GM23338 (cell line): ENCODE measurements at regions not wholly inside any gene's neighbourhood (a gene's known extent, or its start where the extent isn't known, plus 50 kb on each side); places are given as distances from the start of the nearest gene placed in this dataset.

ENCODE experiments used
- EZH2 ChIP-seq: fragments of 200-600 bp; sonication (generic); IDR thresholded peaks from one replicate; pipeline ENCODE4 v1.8.0; 2017; ENCODE audit warnings: antibody characterized with exemption, mild to moderate bottlenecking, low read depth; ENCODE audit not compliant: unreplicated experiment
- EZH2phosphoT487 ChIP-seq: fragments of 200-600 bp; sonication (generic); IDR thresholded peaks from one replicate; pipeline ENCODE4 v1.8.1; 2018; ENCODE audit warnings: antibody characterized with exemption; ENCODE audit not compliant: unreplicated experiment
- JUNB ChIP-seq: IDR thresholded peaks from one replicate; pipeline ENCODE4 v1.6.1; 2016; ENCODE audit warnings: antibody characterized with exemption; ENCODE audit not compliant: unreplicated experiment
- POLR2AphosphoS5 ChIP-seq: IDR thresholded peaks from 2 replicates; pipeline ENCODE4 v1.6.1; 2016; ENCODE audit warnings: antibody characterized with exemption, low read depth
- STAT1 ChIP-seq: IDR thresholded peaks from one replicate; pipeline ENCODE4 v1.6.1; 2016; ENCODE audit warnings: antibody characterized with exemption; ENCODE audit not compliant: unreplicated experiment
- ZNF331 ChIP-seq: fragments of 250-450 bp; sonication (Bioruptor Pico); IDR thresholded peaks from 2 replicates; pipeline ENCODE4 v1.5.0; 2020; ENCODE audit warnings: low read depth, mild to moderate bottlenecking, moderate library complexity
- ZNF462 ChIP-seq: fragments of 250-450 bp; sonication (Bioruptor Pico); IDR thresholded peaks from 2 replicates; pipeline ENCODE4 v1.5.0; 2020; ENCODE audit warnings: mild to moderate bottlenecking, moderate library complexity
- TF ChIP-seq, protein P1 (sequence below): IDR thresholded peaks from one replicate; pipeline ENCODE4 v1.6.1; 2018; ENCODE audit warnings: antibody characterized with exemption; ENCODE audit not compliant: unreplicated experiment

- TF ChIP-seq ZNF462 (CRISPR knock-in tag) (no peak), ZNF331 (no peak), EZH2 (no peak), JUNB (no peak), STAT1 (no peak), POLR2AphosphoS5 (no peak), EZH2phosphoT487 (no peak)
- TF ChIP-seq, protein P1, sequence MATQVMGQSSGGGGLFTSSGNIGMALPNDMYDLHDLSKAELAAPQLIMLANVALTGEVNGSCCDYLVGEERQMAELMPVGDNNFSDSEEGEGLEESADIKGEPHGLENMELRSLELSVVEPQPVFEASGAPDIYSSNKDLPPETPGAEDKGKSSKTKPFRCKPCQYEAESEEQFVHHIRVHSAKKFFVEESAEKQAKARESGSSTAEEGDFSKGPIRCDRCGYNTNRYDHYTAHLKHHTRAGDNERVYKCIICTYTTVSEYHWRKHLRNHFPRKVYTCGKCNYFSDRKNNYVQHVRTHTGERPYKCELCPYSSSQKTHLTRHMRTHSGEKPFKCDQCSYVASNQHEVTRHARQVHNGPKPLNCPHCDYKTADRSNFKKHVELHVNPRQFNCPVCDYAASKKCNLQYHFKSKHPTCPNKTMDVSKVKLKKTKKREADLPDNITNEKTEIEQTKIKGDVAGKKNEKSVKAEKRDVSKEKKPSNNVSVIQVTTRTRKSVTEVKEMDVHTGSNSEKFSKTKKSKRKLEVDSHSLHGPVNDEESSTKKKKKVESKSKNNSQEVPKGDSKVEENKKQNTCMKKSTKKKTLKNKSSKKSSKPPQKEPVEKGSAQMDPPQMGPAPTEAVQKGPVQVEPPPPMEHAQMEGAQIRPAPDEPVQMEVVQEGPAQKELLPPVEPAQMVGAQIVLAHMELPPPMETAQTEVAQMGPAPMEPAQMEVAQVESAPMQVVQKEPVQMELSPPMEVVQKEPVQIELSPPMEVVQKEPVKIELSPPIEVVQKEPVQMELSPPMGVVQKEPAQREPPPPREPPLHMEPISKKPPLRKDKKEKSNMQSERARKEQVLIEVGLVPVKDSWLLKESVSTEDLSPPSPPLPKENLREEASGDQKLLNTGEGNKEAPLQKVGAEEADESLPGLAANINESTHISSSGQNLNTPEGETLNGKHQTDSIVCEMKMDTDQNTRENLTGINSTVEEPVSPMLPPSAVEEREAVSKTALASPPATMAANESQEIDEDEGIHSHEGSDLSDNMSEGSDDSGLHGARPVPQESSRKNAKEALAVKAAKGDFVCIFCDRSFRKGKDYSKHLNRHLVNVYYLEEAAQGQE = no peak
Measured at GRCh38 chr12:34291001-34291400, 268.7 kb downstream of the ALG10 start (continued).
